ENCODE measurements at regions not wholly inside any gene's neighbourhood (a gene's known extent, or its start where the extent isn't known, plus 50 kb on each side); places are given as distances from the start of the nearest gene placed in this dataset.

- DNase-seq, result no peak
Observed at GRCh38 chrX:20861113-20861512, 513.1 kb upstream of the CNKSR2 start.

GRCh38 chrX:20857746-20858145 lies 516.5 kb upstream of the CNKSR2 start:
- DNase-seq, result no peak

- DNase-seq, result no peak
Observed at GRCh38 chrX:20838477-20838876, 535.7 kb upstream of the CNKSR2 start.

GRCh38 chrX:20829665-20830491 lies 544.3 kb upstream of the CNKSR2 start:
- no peak for DNase-seq

- no peak for DNase-seq
Observed at GRCh38 chrX:20825984-20826383, 548.2 kb upstream of the CNKSR2 start.

- DNase-seq, result no peak
Observed at GRCh38 chrX:20803971-20804370, 537.3 kb upstream of the RPS6KA3 start.

GRCh38 chrX:20802036-20802435 lies 535.3 kb upstream of the RPS6KA3 start:
- no peak for DNase-seq

GRCh38 chrX:20796450-20796849 lies 529.7 kb upstream of the RPS6KA3 start:
- DNase-seq, result no peak

GRCh38 chrX:20789103-20789502 lies 522.4 kb upstream of the RPS6KA3 start:
- DNase-seq, result no peak

- no peak for DNase-seq
Observed at GRCh38 chrX:20767346-20767745, 500.6 kb upstream of the RPS6KA3 start.

- no peak for DNase-seq
Observed at GRCh38 chrX:20756585-20756984, 489.9 kb upstream of the RPS6KA3 start.

- no peak for DNase-seq
Observed at GRCh38 chrX:20753076-20753475, 486.4 kb upstream of the RPS6KA3 start.

GRCh38 chrX:20746690-20747089 lies 480.0 kb upstream of the RPS6KA3 start:
- no peak for DNase-seq

- no peak for DNase-seq
Observed at GRCh38 chrX:20743046-20743445, 476.3 kb upstream of the RPS6KA3 start.

GRCh38 chrX:20742106-20742505 lies 475.4 kb upstream of the RPS6KA3 start:
- DNase-seq, result no peak

GRCh38 chrX:20740443-20740842 lies 473.7 kb upstream of the RPS6KA3 start:
- DNase-seq, result no peak

GRCh38 chrX:20739038-20739745 lies 472.5 kb upstream of the RPS6KA3 start:
- no peak for DNase-seq

GRCh38 chrX:20729416-20729815 lies 462.7 kb upstream of the RPS6KA3 start:
- DNase-seq, result no peak

- no peak for DNase-seq
Observed at GRCh38 chrX:20727447-20727846, 460.7 kb upstream of the RPS6KA3 start.

GRCh38 chrX:20720954-20721626 lies 454.4 kb upstream of the RPS6KA3 start:
- no peak for DNase-seq

GRCh38 chrX:20718592-20719380 lies 452.1 kb upstream of the RPS6KA3 start:
- no peak for DNase-seq

- no peak for DNase-seq
Observed at GRCh38 chrX:20715176-20715575, 448.5 kb upstream of the RPS6KA3 start.

- DNase-seq, result no peak
Observed at GRCh38 chrX:20712811-20713210, 446.1 kb upstream of the RPS6KA3 start.
